ENCODE measurements at regions not wholly inside any gene's neighbourhood (a gene's known extent, or its start where the extent isn't known, plus 50 kb on each side); places are given as distances from the start of the nearest gene placed in this dataset.
"Not testable (repeated sequence)": the region's sequence is repeated elsewhere in the genome, so short reads cannot be mapped to it uniquely, and the experiment has no call there.

GRCh38 chr7:45295222-45295621, 137.6 kb downstream of the RAMP3 start:
- no peak for TF ChIP-seq CTCF (IDR thresholded peaks at IDR 0.05; ENCODE audit: unreplicated experiment)
- Mint-ChIP-seq H3K9me3 (ENCODE audit: low read depth) (peaks cover 6% of the 10 kb centered on the region), H3K27ac (no peak overlapping the region), H3K27me3 (peaks cover 18% of the 10 kb centered on the region), H3K36me3 (ENCODE audit: insufficient read depth) (no peaks in the 10 kb centered on the region), H3K4me1 (ENCODE audit: low read depth) (no peaks in the 10 kb centered on the region), H3K4me3 (ENCODE audit: low read depth) (no peak overlapping the region)
- DNase-seq (ENCODE audit: low spot score, unreplicated experiment) = no peak

- peaks cover 8% of the 10 kb centered on the region for H3K9me3 Mint-ChIP-seq (ENCODE audit: low read depth)
- no peak overlapping the region for H3K4me3 Mint-ChIP-seq (ENCODE audit: low read depth)
- peaks cover 27% of the 10 kb centered on the region for H3K27me3 Mint-ChIP-seq
- no peaks in the 10 kb centered on the region for H3K36me3 Mint-ChIP-seq (ENCODE audit: insufficient read depth)
- H3K27ac Mint-ChIP-seq = no peak overlapping the region
- no peaks in the 10 kb centered on the region for H3K4me1 Mint-ChIP-seq (ENCODE audit: low read depth)
- no peak for TF ChIP-seq CTCF (IDR thresholded peaks at IDR 0.05; ENCODE audit: unreplicated experiment)
- no peak for DNase-seq (ENCODE audit: low spot score, unreplicated experiment)
Measured at GRCh38 chr7:45296748-45297147, 139.2 kb downstream of the RAMP3 start.

DNA sequence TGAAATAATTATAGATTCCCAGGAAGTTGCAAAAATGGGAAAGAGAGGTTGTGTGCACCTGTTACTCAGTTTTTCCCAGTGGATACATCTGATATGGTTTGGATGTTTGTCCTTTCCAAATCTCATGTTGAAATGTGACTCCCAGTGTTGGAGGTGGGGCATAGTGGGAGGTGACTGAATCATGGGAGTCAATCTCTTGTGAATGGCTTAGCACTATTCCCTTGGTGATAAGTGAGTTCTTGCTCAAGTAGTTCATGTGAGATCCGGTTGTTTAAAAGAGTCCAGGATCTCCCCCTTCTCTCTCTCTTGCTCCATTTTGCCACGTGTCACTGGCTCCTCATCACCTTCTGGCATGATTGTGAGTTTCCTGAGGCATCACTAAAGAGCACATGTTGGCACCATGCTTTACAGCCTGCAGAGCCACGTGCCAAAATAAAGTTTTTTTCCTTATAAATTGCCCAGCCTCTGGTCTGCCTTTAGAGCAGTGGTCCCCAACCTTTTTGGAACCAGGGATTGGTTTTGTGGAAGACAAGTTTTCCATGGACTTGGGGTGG, 149.2 kb downstream of the RAMP3 start:
- H3K9me3 Mint-ChIP-seq (ENCODE audit: low read depth) = peaks cover 15% of the 10 kb centered on the region
- DNase-seq (ENCODE audit: low spot score, unreplicated experiment) = no peak
- H3K27me3 Mint-ChIP-seq = peaks cover 5% of the 10 kb centered on the region
- H3K36me3 Mint-ChIP-seq (ENCODE audit: insufficient read depth) = no peaks in the 10 kb centered on the region
- H3K27ac Mint-ChIP-seq = no peak overlapping the region
- H3K4me3 Mint-ChIP-seq (ENCODE audit: low read depth) = no peak overlapping the region
- TF ChIP-seq CTCF (IDR thresholded peaks at IDR 0.05; ENCODE audit: unreplicated experiment) = no peak
- H3K4me1 Mint-ChIP-seq (ENCODE audit: low read depth) = no peaks in the 10 kb centered on the region

- Mint-ChIP-seq H3K4me3 (ENCODE audit: low read depth) (no peak overlapping the region), H3K27me3 (no peaks in the 10 kb centered on the region), H3K36me3 (ENCODE audit: insufficient read depth) (no peaks in the 10 kb centered on the region), H3K9me3 (ENCODE audit: low read depth) (peaks cover 26% of the 10 kb centered on the region), H3K4me1 (ENCODE audit: low read depth) (no peaks in the 10 kb centered on the region), H3K27ac (no peak overlapping the region)
- no peak for DNase-seq (ENCODE audit: low spot score, unreplicated experiment)
- no peak for TF ChIP-seq CTCF (IDR thresholded peaks at IDR 0.05; ENCODE audit: unreplicated experiment)
Measured at GRCh38 chr7:45311597-45311996, 154.0 kb downstream of the RAMP3 start.

GRCh38 chr7:45315512-45315911, 157.9 kb downstream of the RAMP3 start:
- H3K4me3 Mint-ChIP-seq (ENCODE audit: low read depth); H3K27ac Mint-ChIP-seq; H3K36me3 Mint-ChIP-seq (ENCODE audit: insufficient read depth); H3K27me3 Mint-ChIP-seq; H3K4me1 Mint-ChIP-seq (ENCODE audit: low read depth); DNase-seq (ENCODE audit: low spot score, unreplicated experiment): not testable (repeated sequence)
- H3K9me3 Mint-ChIP-seq (ENCODE audit: low read depth) = peaks cover 25% of the 10 kb centered on the region

GRCh38 chr7:45324683-45325237, 167.2 kb downstream of the RAMP3 start:
- no peak for TF ChIP-seq CTCF (IDR thresholded peaks at IDR 0.05; ENCODE audit: unreplicated experiment)
- Mint-ChIP-seq H3K36me3 (ENCODE audit: insufficient read depth) (no peaks in the 10 kb centered on the region), H3K4me1 (ENCODE audit: low read depth) (no peaks in the 10 kb centered on the region), H3K27me3 (no peaks in the 10 kb centered on the region), H3K27ac (no peak overlapping the region), H3K4me3 (ENCODE audit: low read depth) (no peak overlapping the region), H3K9me3 (ENCODE audit: low read depth) (no peaks in the 10 kb centered on the region)
- no peak for DNase-seq (ENCODE audit: low spot score, unreplicated experiment)
